ENCODE measurements at regions not wholly inside any gene's neighbourhood (a gene's known extent, or its start where the extent isn't known, plus 50 kb on each side); places are given as distances from the start of the nearest gene placed in this dataset.
A peak's percentile ranks its signal among the peaks of the same experiment; 100 is the strongest.

DNA sequence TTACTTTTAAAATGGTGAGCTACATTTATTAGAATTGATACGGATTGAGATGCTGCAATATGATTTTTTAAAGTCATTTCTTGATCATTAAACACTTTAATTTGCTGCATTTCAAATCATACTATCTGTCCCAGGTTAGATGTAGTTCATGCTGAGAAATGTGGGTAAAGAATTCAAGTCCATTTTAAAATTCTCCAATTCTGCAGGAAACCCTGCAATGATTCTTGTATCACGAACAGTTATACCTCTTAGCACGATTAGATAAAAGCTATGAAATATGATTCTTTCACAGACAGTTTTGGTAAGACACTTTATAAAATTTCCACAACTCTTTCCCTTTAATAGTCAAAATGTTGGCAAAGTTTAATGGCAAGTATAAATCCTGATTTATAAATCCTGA lies 693.4 kb downstream of the ADGRL2 start:
- Histone ChIP-seq H3K4me2 (no peak overlapping the region), H3K4me3 (no peak overlapping the region), H3K36me3 (no peaks in the 10 kb centered on the region), H3K9ac (no peak overlapping the region), H3K27ac (no peak overlapping the region), H3K9me3 (replicated peaks in 1 of 11) (peaks cover 31 to 40% (median 34%) of the 10 kb centered on the region in 11 experiments), H3K27me3 (no peaks in the 10 kb centered on the region), H3K4me1 (peaks cover 0 to 15% (median 0%) of the 10 kb centered on the region in 10 experiments; a peak in 3 of 20 replicates), H4K20me1 (no peaks in the 10 kb centered on the region)
- TF ChIP-seq Cebpa-rat (IDR thresholded peaks at IDR 0.05), result no peak

DNA sequence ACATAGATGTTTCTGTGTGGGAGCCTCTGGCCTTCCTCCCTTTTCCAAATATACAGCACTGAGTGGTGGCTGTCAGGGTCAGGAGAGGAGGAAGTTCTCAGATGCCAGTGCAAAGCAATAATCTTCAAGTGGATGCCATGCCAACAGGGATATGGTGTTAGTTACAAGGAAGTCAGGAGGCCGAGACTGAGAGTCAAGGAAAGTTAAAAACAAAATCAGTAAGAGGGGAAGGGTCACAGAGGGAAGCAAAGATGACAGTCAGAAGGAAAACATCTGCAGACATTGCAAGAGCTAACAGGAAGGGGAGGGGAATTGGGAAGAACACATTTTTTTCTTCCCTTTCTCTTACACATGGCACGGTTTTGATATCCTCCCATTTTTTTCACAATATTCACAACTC lies 691.4 kb downstream of the ADGRL2 start:
- no peak overlapping the region for H3K27ac ChIP-seq
- peaks cover 31 to 38% (median 34%) of the 10 kb centered on the region in 11 experiments for H3K9me3 ChIP-seq (replicated peaks in 1 of 11)
- H3K4me1 ChIP-seq, result peaks cover 0 to 15% (median 0%) of the 10 kb centered on the region in 10 experiments; a peak in 3 of 20 replicates
- no peak overlapping the region for H3K9ac ChIP-seq
- H4K20me1 ChIP-seq, result no peaks in the 10 kb centered on the region
- H3K4me2 ChIP-seq, result peak overlapping the region in 2 of 11 experiments; percentile 15 to 36; a peak in 1 of 22 replicates
- TF ChIP-seq Cebpa-rat (IDR thresholded peaks at IDR 0.05), result no peak
- H3K4me3 ChIP-seq, result no peak overlapping the region
- no peaks in the 10 kb centered on the region for H3K27me3 ChIP-seq
- no peaks in the 10 kb centered on the region for H3K36me3 ChIP-seq

DNA sequence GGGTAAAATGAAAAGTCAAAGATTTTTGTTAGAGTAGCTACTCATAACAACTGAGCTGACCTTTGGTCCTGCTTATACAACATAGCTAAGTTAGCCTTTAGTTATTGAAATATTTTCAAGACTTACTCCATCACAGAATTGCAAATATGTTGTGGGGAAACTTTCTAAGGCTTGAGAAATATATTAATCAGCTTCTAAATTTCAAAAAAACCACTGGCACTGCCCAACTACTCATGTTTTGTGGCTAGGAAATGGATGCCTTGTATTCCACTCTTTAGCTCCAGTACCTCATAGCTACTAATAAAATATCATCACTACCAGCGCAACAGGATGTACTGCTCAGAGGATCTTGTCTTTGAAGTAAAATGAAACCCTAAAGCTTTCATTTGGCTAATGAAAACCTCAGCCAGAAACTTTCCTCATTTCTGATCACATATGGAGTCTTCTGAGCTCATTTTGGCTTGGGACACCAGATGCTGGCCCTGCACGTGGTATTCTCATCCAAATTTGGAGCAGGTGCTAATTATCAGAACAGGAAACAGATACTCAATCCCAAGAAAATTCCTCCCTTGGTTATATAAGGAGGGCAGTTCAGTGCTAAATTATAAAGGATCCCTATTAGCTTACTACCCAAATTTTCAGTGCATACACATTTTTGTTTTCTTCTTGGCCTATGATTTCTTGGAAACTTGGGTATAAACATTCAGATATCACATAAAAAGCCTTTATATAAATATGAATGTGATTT lies 690.7 kb downstream of the ADGRL2 start:
- H3K4me2 ChIP-seq, result 0 out of 22 replicates have a peak overlapping the region, but pooled peaks of 1 of the 11 experiments have one; percentile 15
- H3K4me3 ChIP-seq, result no peak overlapping the region
- no peak for TF ChIP-seq Cebpa-rat (IDR thresholded peaks at IDR 0.05)
- H3K9ac ChIP-seq, result no peak overlapping the region
- H3K36me3 ChIP-seq, result no peaks in the 10 kb centered on the region
- H3K27ac ChIP-seq, result no peak overlapping the region
- H3K27me3 ChIP-seq, result no peaks in the 10 kb centered on the region
- peaks cover 0 to 11% (median 0%) of the 10 kb centered on the region in 10 experiments; a peak in 3 of 20 replicates for H3K4me1 ChIP-seq
- H4K20me1 ChIP-seq, result no peaks in the 10 kb centered on the region
- H3K9me3 ChIP-seq (replicated peaks in 1 of 11), result peaks cover 28 to 31% (median 30%) of the 10 kb centered on the region in 11 experiments

DNA sequence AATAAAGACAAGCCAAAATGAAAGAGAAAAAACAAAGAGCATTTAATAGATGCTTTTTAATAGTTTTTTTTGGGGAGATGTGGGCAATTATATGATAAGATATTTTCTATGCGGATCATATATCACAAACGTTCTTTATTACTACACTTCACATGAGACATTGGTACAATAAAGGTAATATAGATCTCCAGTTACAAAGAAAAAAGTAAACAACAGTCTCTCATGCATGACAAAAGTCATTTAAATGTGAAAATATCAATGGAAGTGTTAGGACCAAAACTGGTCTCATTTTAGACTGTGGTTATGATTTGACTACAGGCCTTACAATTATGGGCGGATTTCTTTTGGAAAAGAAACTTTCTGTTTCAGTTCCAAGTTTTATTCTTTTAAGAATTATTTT lies 687.0 kb downstream of the ADGRL2 start:
- Histone ChIP-seq H3K4me3 (no peak overlapping the region), H3K4me1 (peaks cover 0 to 21% (median 0%) of the 10 kb centered on the region in 10 experiments; a peak in 4 of 20 replicates), H3K4me2 (no peak overlapping the region), H3K9ac (no peak overlapping the region), H3K27ac (no peak overlapping the region), H3K36me3 (no peaks in the 10 kb centered on the region), H3K27me3 (no peaks in the 10 kb centered on the region), H4K20me1 (no peaks in the 10 kb centered on the region), H3K9me3 (replicated peaks in 1 of 11) (no peaks in the 10 kb centered on the region)
- no peak for TF ChIP-seq Cebpa-rat (IDR thresholded peaks at IDR 0.05)

DNA sequence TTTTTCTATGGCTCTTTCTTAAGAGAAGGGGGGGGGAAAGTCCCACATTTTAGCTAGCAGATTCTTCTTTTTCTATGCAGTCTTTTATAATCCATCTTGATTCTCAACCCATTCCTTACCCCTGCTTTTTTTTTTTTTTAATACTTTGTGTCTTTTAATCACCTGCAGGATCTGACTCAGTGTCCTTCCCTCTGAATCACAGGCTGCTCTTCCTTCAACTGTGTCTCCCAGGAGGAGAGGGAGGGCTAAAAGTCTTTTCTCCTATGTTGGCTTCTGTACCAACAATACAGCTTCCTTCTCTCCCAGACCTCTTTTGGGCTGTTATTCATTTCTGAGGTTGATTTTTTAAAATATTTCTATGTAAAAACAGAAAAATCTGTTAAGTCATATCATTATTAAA lies 686.2 kb downstream of the ADGRL2 start:
- Histone ChIP-seq H3K9ac (no peak overlapping the region), H3K9me3 (replicated peaks in 1 of 11) (no peaks in the 10 kb centered on the region), H3K36me3 (no peaks in the 10 kb centered on the region), H4K20me1 (no peaks in the 10 kb centered on the region), H3K4me3 (no peak overlapping the region), H3K27me3 (no peaks in the 10 kb centered on the region), H3K27ac (no peak overlapping the region), H3K4me1 (peaks cover 0 to 14% (median 0%) of the 10 kb centered on the region in 10 experiments; a peak in 4 of 20 replicates), H3K4me2 (no peak overlapping the region)
- no peak for TF ChIP-seq Cebpa-rat (IDR thresholded peaks at IDR 0.05)

DNA sequence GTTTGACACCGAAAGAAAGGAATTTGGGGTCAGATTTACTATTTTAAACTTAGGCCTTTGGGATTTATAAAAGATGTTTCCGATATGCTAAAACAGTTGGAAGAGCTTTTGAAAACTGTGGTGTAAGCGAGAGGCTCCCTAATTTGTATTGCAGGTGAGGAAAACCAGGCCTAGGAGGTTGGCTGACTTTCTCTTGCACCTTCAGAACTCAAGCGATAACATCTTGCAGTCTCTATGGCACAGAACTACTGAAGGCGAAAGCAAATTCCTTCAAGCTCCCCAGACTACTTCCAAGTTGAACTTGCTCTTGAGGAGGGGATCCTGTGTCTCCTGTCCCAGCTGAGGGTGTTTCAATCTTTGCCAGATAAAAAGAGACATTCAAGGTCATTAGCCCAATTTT lies 685.7 kb downstream of the ADGRL2 start:
- H3K4me3 ChIP-seq, result no peak overlapping the region
- H3K9me3 ChIP-seq (replicated peaks in 1 of 11), result no peaks in the 10 kb centered on the region
- no peak overlapping the region for H3K9ac ChIP-seq
- H3K4me2 ChIP-seq, result no peak overlapping the region
- peaks cover 0 to 12% (median 0%) of the 10 kb centered on the region in 10 experiments; a peak in 4 of 20 replicates for H3K4me1 ChIP-seq
- H3K27me3 ChIP-seq, result no peaks in the 10 kb centered on the region
- H3K36me3 ChIP-seq, result no peaks in the 10 kb centered on the region
- H3K27ac ChIP-seq, result no peak overlapping the region
- no peak for TF ChIP-seq Cebpa-rat (IDR thresholded peaks at IDR 0.05)
- H4K20me1 ChIP-seq, result no peaks in the 10 kb centered on the region

DNA sequence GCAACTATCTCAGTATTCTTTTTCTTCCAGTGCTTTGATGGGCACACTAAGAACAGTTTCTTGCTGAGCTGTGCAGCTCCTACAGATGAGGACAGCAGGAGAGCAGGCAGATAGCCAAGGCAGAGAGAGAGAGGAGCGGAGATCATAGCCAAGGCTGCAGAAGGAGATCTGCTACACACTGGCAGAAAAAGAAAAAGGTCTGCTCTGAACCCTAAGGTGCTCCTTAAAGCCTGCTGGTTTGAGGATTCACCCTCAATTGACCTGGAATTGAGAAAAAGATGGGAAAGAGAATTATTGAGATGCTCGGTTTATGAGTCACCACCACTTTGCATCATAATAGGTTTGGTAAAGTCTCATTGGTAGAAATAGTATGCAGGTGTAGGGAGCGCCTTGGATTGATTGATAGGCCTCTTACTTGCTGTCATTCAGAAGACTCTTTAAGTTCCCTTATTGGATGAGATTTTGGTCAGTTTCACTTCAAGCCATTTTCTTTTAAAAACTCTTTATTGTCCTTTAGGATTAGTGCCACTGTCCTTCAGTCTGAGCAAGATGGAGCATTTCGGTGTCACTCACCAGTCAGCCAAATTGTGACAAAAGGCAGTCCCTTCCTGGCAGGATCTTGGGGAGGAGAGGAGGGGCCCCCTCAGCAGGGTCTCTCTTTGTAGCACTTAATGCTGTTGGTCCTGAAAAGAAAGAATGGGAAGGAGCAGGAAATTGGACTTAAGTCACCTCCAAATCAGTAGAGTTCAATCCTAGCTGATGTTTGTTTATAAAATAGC lies 685.0 kb downstream of the ADGRL2 start:
- H3K9me3 ChIP-seq (replicated peaks in 1 of 11), result no peaks in the 10 kb centered on the region
- H3K4me3 ChIP-seq, result no peak overlapping the region
- H3K4me1 ChIP-seq, result peaks cover 0 to 12% (median 0%) of the 10 kb centered on the region in 10 experiments; a peak in 4 of 20 replicates
- H3K9ac ChIP-seq, result no peak overlapping the region
- H3K27ac ChIP-seq, result no peak overlapping the region
- TF ChIP-seq Cebpa-rat (IDR thresholded peaks at IDR 0.05), result no peak
- H4K20me1 ChIP-seq, result no peaks in the 10 kb centered on the region
- H3K27me3 ChIP-seq, result no peaks in the 10 kb centered on the region
- peak overlapping the region in 2 of 11 experiments; percentile 17 to 39; a peak in 2 of 22 replicates for H3K4me2 ChIP-seq
- no peaks in the 10 kb centered on the region for H3K36me3 ChIP-seq

DNA sequence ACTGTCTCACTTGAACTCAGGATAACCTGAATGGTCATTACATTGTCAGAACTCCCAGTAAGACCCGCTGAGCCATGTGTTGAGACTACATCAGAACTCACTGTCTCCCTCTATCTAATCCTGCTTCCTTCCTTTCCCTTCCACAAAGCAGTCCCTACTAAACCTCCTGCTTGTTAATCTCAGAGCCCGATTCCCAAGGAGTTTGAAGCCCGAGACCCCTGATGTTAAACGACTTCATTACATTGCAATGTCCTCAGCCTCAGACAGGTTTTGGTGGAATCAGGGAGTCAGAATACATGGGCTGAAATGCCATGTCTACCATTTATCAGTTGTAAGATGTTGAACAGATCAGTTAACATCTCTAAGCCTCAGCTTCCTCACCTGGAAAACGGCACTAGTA lies 682.4 kb downstream of the ADGRL2 start:
- H3K27ac ChIP-seq, result no peak overlapping the region
- no peaks in the 10 kb centered on the region for H4K20me1 ChIP-seq
- H3K36me3 ChIP-seq, result no peaks in the 10 kb centered on the region
- H3K9me3 ChIP-seq (replicated peaks in 1 of 11), result no peaks in the 10 kb centered on the region
- TF ChIP-seq Cebpa-rat (IDR thresholded peaks at IDR 0.05), result no peak
- no peak overlapping the region for H3K4me3 ChIP-seq
- no peak overlapping the region for H3K9ac ChIP-seq
- H3K27me3 ChIP-seq, result no peaks in the 10 kb centered on the region
- H3K4me2 ChIP-seq, result no peak overlapping the region
- H3K4me1 ChIP-seq, result peaks cover 0 to 12% (median 0%) of the 10 kb centered on the region in 10 experiments; a peak in 4 of 20 replicates

DNA sequence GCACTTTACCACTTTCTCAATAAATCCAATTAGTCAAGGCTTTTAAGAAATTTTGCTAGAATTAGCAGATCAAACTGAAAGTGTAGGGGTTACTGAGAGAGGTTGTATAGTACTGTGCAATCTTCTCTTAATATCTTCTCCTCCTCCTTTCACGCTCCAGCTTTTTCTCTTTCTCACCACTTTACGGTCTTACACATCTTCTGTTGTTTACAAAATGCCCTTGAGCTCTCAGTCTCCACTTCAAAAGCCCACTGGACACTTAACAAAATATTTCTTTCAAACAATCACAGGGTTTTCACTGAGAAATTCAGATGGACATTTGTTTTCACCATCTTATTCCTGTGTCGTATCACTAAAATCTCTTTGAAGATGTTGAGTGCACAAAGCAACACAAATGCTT lies 678.2 kb downstream of the ADGRL2 start:
- H3K4me3 ChIP-seq, result no peak overlapping the region
- H3K27me3 ChIP-seq, result no peaks in the 10 kb centered on the region
- H4K20me1 ChIP-seq, result no peaks in the 10 kb centered on the region
- no peak for TF ChIP-seq Cebpa-rat (IDR thresholded peaks at IDR 0.05)
- H3K4me1 ChIP-seq, result no peaks in the 10 kb centered on the region
- no peak overlapping the region for H3K27ac ChIP-seq
- H3K4me2 ChIP-seq, result no peak overlapping the region
- H3K9me3 ChIP-seq (replicated peaks in 1 of 11), result no peaks in the 10 kb centered on the region; a peak in 1 of 22 replicates
- no peaks in the 10 kb centered on the region for H3K36me3 ChIP-seq
- no peak overlapping the region for H3K9ac ChIP-seq
